SHP77 (cell line): ENCODE measurements at regions not wholly inside any gene's neighbourhood (a gene's known extent, or its start where the extent isn't known, plus 50 kb on each side); places are given as distances from the start of the nearest gene placed in this dataset.
"Not testable (repeated sequence)": the region's sequence is repeated elsewhere in the genome, so short reads cannot be mapped to it uniquely, and the experiment has no call there.

Source experiments
- DNase-seq, 2 experiments: peaks; one replicate each; lab custom pipeline; 2025; lab: John Stamatoyannopoulos, UW

DNA sequence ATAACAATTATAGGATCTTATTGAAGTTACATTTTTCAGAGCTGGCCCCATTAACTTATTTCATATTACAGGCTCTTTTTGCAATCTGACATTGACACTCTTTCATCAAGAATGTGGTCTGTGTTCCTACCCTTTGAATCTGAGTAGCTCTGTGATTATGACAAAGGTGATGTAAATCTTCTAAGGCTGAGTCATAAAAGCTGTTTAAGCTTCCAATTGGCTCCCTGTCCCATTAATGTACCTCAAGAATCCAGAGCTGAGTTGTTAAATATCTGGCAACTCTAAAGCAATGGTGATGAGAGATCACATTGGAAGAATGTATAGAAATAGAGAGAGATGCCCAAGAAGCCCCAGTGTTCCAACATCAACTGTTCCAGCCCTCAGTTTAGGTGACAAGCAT lies 178.5 kb upstream of the DEPDC1 start:
- DNase-seq, result no peak

DNA sequence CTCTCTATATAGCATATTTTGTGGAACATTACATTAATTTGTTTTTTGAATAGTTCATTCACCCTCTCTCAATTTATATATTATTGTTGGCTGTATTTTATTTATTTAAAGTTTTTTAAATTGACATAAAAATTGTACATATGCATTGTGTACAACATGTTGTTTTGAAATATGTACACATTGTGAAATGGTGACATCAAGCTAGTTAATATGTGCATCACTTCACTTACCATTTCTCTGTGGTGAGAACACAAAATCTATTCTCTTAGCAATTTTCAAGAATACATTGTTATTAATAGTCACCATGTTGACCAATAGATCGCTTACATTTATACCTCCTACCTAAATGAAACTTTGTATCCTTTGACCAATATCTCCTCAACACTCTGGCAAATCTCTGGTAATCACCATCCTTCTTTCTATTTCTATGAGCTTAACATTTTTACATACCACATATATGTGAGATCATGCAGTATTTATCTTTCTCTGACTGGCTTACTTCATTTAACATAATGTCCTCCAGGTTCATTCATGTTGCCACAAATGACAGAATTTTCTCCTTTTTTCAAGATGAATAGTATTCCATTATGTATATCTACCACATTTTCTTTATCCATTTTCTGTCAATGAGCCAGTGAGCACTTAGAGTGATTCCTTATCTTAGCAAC lies 180.9 kb upstream of the DEPDC1 start:
- no peak for DNase-seq

DNA sequence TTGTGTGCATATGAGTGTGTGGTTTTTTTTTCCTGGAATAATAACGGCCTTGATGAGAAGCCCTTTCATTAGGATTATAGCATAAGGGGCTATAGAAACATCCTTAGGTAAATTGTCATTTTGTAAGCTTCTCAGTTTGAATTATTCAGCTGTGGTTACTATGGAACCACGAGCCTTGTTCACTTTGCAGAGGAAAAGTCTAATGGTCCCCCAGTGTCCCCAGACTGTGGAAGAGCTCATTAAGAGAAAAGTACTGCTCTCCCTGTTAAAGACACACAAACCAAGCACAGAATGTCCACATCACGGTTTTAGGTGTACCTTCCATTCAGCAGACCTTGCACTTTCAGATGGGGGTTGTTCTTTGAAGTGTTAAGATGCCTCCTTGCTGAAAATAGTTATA lies 199.3 kb upstream of the DEPDC1 start:
- DNase-seq, result no peak

DNA sequence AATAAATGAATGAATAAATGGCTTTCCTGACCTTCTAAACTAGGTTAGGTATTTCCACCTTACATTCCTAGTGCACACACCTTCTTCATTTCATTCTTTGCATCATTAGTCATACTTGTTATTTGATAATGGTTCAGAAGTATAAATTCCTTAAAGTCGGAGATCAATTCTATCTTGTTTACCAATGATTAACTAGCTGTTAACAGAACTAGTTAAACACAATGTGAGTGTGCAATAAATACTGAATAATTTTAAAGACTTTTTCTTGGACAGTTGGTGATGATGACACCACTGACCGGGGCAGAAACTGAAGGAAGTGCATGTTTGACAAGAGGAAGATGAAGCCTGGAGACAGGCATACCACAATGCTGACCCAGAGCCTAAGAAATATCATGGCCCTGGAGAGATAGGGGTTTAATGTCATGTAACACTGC lies 207.1 kb upstream of the DEPDC1 start:
- DNase-seq, result no peak

DNA sequence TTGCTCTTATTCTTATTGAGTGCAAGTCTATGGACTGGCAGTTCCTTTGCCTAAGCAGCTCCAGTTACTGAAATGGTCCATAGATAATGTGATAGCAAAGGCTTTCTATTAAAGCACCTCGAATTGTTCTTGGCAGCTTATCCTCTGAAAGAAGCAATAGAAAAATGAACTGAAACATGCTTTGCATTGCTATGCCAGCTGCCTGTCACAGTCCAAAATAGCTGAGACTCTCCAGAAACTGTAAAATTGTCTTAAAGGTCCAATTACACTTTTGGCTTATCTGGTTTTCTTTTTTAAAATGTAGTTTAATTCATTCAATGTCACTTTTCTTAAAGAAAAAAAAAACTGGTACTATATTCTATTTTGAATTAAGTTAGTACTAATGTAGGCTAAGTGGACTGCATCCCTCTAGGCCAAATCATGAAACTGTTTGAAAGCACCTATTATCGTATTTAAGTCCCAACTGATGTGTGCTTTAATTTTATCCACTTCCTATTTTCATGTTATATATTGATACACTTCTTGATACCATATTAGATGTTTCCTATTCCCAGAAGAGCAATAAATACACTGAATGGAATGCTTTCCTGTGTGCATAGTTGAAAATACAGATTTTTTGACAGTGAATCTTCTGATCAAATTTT lies 208.0 kb upstream of the DEPDC1 start:
- DNase-seq, result no peak

DNA sequence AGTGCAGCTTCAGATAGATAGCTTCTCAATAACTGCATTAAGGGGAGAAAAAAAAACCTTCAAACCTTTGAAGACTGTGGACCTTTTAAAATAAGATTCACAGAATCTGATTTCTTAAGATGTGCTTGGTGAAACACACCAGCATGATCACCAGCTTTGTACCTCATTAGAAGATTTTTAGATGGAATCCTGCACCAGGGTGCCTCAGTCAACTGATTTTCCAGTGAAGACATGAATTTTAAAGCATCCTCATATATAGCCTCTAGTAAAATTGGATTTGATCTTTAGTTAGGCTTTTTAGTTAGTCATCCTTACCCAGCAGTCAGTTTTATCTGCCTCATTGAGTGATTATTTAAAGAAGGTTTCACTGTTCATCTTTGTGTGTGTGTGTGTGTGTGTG lies 208.6 kb upstream of the DEPDC1 start:
- DNase-seq, result no peak

DNA sequence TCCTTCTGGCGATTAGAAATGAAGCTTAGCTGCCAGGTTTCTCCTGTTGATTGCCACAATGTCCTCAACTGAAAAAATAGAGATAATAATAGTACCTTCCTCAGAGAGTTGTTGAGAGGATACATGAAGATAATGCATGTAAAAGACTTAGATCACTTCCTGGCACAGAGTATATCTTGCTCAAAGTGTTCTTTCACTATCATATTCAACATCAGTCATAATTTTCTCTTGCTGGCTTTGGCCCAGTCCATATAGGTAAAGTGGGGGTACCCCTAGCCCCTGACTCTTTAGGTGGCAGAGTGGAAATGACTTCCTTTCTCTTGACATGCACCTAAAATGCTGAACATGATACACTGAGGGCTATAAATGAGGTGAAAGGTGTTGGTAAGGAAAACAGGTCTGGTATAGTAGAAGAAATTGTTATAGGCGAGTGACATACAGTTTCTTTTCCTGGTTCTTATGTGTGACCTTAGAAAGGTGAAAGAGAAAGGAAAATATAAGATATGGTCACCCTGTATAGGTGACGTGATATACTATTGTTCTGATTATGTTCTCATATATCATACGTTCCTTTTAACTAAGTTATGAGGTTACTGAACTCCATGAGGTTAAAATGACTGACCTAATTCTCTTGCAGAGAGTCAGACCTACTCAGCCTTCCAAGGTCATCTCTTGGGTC lies 209.9 kb upstream of the DEPDC1 start:
- DNase-seq, result no peak

DNA sequence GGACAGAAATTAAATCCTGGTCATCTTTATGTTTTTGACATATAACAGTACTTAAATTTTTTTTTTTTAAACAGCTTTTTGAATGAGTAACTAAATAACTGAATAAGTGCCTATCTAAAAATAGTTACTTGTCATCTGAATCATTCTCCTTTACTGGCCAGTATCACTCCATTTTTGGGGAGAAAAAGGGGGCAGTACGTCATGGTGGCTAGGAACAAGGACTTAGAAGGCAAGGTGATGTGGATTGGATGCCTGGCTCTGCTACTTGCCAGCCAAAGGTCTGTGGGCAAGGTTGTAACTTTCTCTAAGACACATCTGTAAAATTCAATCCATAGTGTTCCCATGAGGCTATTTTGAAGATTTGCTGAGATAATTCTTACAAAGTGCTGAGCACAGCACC lies 220.4 kb upstream of the DEPDC1 start:
- DNase-seq, result no peak

DNA sequence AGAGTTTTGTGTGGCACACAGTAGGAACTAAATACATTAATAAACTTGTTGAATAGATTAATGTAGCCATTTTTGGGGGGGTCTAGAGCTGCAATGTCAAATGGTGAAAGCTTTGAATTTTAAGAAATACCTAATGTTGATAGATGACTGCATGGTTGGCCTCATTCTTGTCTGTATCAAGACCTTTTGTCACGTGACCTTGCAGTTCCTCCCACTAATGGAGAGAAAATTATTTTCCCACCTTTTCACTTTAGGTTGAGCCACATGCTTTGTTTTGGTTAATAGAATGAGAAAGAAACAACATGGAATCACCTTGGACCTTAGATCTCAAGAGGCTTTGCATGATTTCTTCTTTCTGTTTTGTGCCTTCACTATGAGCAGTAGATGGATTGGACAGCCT lies 223.6 kb upstream of the DEPDC1 start:
- no peak for DNase-seq

DNA sequence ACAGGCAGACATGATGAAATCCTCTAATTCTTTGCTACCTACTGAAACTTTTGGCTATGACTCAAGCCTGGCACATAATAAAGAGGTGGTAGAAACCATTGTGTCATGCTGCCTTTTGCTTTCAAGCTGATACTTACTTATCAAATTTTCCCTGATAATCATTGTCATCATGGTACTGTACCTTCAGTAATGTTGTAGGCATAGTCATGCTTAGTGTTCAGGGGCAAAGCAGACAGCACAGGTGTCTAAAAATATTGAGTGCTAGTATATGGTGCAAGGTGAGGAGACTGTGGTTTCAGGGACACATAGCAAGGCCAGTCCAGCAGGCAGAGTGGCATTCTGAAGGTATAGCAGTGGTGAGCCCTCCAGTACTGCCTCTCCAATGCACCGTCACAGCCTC lies 226.9 kb upstream of the DEPDC1 start:
- DNase-seq, result no peak

DNA sequence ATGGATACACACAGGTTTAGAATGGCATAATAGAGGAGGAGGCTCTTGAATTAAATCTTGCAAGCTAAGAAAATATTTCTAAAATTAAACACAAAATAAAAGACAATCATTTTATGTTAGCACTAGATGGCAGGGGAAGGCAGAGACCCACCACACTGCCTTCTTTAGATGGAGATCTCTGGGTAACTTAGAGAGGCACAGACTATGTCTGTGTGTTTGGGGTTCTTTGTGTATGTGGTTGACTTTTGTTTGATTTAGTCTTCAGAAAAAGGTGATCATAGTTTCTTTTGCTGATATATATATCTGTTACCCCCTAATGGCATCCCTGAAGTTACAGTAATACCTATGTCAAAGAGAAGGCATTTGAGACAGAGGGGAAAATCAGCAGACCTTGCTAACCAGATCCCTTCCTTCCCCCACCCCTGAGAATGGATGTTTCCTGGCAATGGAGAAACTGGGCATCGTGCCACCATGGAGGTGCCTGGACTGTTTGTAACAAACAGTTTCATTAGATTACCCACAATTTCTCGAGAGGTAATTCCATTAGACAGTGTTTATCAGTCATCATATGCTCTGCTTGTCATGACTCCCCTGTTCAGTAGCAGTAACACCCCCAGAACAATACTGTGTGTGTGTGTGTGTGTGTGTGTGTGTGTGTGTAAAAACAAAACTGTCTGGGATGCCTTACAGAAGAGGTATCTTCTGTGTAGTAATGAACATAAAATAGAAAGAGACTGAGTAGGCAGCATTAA lies 228.3 kb upstream of the DEPDC1 start:
- DNase-seq, result peak in 1 of 2 experiments; percentile 0

DNA sequence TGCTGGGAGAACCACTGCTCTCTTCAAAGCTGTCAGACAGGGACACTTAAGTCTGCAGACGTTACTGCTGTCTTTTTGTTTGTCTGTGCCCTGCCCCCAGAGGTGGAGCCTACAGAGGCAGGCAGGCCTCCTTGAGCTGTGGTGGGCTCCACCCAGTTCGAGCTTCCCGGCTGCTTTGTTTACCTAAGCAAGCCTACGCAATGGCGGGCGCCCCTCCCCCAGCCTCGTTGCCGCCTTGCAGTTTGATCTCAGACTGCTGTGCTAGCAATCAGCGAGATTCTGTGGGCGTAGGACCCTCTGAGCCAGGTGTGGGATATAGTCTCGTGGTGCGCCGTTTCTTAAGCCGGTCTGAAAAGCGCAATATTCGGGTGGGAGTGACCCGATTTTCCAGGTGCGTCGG lies 242.6 kb upstream of the DEPDC1 start:
- DNase-seq, result not testable (repeated sequence)

DNA sequence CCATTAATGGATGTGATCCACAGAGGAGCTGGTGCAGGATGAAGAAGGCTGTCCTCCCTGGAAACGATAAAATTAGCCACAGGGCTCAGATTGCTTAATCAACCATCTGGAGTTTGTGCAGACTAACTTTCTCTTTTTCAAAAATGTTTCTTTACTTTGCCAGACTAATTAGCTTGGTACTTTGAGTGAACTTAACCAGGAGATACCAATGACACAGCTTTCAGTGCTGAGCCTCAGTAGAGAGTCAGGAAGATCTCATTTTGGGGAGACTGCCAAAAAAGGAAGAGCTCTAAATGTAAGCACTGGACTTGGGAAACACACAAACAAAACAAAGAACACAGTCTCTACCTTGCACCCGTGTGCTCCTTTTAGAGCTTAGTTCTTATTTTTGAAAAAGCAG lies 248.1 kb upstream of the DEPDC1 start:
- no peak for DNase-seq

DNA sequence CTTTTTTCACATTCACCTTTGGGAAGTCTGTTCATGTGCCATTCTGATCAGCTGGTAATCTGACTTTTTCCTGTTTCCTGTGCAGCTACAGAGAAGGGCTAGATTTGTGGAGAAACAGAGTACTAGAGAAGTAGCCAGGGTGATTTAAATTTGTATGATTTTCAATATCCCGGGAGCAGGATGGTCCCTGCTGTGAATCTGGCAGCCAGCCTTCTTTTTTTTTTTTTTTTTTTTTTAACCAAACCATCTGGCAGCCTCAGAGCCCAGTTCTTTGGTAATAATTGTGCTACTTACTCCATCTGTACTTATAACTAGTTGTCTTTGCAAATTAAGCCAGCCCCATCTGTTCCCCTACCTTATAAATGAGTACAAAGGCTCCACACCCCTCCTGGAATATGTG lies 248.6 kb upstream of the DEPDC1 start:
- no peak for DNase-seq

DNA sequence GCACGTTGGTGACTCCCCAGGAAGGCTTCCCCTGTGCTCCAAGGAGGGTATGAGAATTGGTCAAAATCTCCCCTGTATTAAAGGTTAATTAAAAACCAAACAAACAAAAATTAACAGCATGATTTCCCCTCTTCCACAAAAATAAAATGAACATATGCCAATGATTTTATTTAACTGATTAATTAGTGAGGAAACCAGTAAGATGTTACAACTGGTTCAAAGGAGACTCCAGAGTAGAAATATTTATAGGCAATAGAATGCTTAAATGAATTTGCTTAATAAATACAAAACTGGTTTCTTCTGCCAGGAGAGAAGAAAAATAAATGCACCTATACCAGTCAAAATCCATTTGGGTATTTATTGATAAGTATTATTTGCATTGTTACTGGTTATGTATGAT lies 249.5 kb upstream of the DEPDC1 start:
- DNase-seq, result no peak

DNA sequence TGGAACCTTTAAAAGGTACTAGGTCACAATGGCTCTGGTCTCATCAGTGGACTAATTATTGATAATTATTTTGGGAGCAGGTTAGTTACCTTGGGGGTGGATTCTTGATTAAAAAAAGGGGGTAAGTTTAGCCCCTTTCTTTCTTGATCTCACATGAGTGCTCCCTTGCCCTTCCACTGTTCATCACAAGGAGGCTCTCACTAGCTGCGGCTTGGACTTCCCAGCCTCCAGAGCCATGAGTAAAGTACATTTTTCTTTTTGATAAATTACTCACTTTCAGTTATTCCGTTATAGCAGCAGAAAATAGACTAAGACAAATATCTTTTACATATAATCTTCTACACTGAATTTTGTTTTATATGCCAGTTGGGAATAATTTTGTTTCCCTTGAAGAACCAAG lies 254.8 kb upstream of the DEPDC1 start:
- DNase-seq, result no peak

DNA sequence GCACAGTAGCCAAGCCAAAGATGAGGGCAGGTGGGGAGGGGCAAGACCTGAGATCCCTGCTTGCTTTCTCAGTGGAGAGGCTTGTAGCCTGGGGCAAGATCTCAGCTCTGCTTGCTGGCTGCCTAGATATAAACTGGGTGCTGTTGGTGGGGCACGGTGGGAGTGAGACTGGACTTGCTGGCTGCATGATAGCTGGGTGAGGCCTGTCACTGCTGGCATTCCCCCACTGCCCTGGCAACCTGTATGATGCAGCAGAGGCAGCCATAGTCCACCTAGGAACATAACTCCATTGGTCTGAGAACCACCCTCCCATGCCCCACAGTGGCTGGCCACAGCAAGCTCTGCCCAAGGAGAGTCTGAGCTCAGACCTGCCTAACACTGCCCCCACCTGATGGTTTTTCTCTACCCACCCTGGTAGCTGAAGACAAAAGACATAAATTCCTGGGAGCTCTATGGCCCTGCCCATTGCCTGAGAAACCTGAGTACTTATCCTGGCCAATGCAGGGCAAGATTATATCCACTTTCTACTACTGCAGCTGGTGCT lies 261.9 kb upstream of the DEPDC1 start:
- DNase-seq, result no peak

DNA sequence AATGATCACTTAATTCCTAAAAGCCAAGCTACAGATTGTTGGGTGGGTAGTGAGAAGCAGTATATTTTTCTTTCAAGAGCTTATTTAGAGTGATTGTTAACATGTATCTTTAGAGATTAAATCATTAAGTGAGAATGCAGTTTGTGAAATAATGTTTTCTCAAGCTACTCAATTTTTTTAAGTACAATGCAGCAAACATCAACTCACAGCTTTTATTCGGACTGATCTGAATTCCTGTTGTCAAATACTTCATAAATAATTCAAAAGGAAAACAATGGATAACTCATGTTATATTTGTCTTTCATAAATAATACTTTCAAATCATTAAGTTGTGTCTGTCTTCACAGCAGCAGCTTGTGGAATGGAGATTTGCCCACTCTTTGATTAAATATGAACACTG lies 271.1 kb upstream of the DEPDC1 start:
- no peak for DNase-seq

DNA sequence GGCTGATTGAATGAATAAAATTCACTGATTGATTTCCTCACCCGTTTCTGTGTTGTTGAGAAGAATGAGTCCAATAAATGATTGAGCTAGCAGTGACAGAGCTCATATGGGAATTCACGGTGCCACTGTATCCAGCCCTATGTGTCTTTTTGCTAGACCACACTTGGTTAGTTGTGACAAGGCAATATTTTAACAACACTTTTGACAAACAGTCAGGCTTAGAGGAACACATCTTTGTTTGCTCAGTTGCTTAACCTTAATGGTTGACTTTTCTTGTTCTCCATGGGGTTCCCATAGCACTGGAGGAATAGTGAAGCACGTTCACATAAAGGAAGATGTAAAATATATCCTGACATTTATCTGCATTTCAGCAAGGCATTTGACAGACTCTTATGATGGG lies 273.9 kb upstream of the DEPDC1 start:
- no peak for DNase-seq

DNA sequence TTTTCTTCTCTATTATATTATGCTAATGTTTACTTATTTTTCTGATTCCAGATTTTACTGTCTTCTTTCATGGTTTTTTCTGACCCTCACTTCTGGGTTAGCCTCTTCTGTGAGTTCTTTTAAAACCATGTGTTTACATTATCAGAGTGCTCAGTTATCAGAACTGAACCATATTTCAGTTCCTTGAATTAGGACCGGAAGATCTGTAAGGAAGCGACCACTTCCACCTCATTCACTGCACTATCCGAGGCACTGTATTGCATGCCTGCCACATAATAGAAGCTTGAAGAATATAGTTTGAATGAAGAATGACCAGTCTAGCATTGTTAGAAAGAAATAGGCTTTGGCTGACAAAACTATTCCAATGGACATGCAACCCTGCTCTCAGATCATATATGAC lies 281.0 kb upstream of the DEPDC1 start:
- DNase-seq, result no peak

DNA sequence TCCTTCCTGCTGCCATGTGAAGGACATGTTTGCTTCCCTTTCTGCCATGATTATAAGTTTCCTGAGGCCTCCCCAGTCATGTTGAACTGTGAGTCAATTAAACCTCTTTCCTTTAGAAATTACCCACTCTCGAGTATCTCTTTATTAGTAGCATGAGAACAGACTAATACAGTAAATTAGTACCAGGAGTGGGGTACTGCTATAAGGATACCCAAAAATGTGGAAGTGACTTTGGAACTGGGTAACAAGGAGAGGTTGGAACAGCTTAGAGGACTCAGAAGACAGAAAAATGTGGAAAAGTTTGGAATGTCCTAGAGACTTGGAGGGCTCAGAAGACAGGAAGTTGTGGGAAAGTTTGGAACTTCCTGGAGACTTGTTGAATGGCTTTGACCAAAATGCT lies 283.0 kb upstream of the DEPDC1 start:
- not testable (repeated sequence) for DNase-seq

DNA sequence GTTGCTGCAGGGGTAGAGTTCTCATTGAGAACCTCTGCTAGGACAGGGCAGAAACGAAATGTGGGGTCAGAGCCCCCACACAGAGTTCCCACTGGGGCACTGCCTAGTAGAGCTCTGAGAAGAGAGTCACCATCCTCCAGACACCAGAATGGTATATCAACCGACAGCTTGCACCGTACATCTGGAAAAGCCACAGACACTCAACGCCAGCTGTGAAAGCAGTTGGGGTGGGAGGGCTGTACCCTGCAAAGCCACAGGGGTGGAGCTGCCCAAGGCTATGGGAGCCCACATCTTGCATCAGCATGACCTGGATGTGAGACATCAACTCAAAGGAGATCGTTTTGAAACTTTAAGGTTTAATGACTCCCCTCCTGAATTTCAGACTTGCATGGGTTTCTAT lies 284.0 kb upstream of the DEPDC1 start:
- DNase-seq, result no peak

DNA sequence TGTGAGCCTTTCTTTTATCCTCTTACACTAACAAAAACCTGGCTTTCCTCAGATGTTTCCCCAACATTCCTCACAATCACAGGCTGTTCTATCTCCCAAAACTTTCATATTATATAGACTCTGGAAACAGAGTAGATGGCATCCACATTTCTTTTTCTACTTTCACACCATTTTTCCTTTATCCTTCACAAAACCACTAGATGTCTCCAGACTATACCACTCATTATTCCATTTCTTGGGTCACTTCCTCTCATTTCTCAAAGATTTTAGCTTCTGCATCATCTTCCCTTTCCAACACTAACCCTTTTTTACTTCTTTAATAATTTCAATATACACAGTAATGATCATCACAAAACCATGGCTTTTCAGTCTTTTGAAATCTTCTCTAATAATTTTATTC lies 286.0 kb upstream of the DEPDC1 start:
- no peak for DNase-seq
